GF-D8 (cell line): ENCODE measurements at regions not wholly inside any gene's neighbourhood (a gene's known extent, or its start where the extent isn't known, plus 50 kb on each side); places are given as distances from the start of the nearest gene placed in this dataset.

Source experiments
- DNase-seq: peaks from one replicate; lab custom pipeline; 2025; lab: John Stamatoyannopoulos, UW

- DNase-seq = no peak
Measured at GRCh38 chr2:9738535-9739496, 104.5 kb upstream of the TAF1B start.

- no peak for DNase-seq
Measured at GRCh38 chr2:9739531-9739964, 103.7 kb upstream of the TAF1B start.

- no peak for DNase-seq
Measured at GRCh38 chr2:9740382-9741073, 102.7 kb upstream of the TAF1B start.

GRCh38 chr2:9741110-9741509 lies 102.2 kb upstream of the TAF1B start:
- DNase-seq = no peak

GRCh38 chr2:9742601-9743000 lies 100.7 kb upstream of the TAF1B start:
- no peak for DNase-seq

GRCh38 chr2:9744256-9745004 lies 98.8 kb upstream of the TAF1B start:
- DNase-seq = no peak

GRCh38 chr2:9745153-9745899 lies 97.9 kb upstream of the TAF1B start:
- DNase-seq = no peak

- DNase-seq = no peak
Measured at GRCh38 chr2:9747396-9747795, 95.9 kb upstream of the TAF1B start.

- no peak for DNase-seq
Measured at GRCh38 chr2:9748577-9748976, 94.7 kb upstream of the TAF1B start.

GRCh38 chr2:9749546-9750223 lies 93.6 kb upstream of the TAF1B start:
- no peak for DNase-seq

- no peak for DNase-seq
Measured at GRCh38 chr2:9750224-9751215, 92.8 kb upstream of the TAF1B start.

- no peak for DNase-seq
Measured at GRCh38 chr2:9751831-9752230, 91.4 kb upstream of the TAF1B start.

GRCh38 chr2:9752441-9753275 lies 90.6 kb upstream of the TAF1B start:
- DNase-seq = no peak

- no peak for DNase-seq
Measured at GRCh38 chr2:9753276-9753600, 90.0 kb upstream of the TAF1B start.

- DNase-seq = no peak
Measured at GRCh38 chr2:9753665-9754531, 89.4 kb upstream of the TAF1B start.

- no peak for DNase-seq
Measured at GRCh38 chr2:9754532-9754887, 88.8 kb upstream of the TAF1B start.

GRCh38 chr2:9755008-9755407 lies 88.3 kb upstream of the TAF1B start:
- no peak for DNase-seq

GRCh38 chr2:9755638-9756037 lies 87.6 kb upstream of the TAF1B start:
- no peak for DNase-seq
